GM18861 (cell line): ENCODE measurements at regions not wholly inside any gene's neighbourhood (a gene's known extent, or its start where the extent isn't known, plus 50 kb on each side); places are given as distances from the start of the nearest gene placed in this dataset.

Experiments
- ATAC-seq: cut with Tn5 transposase; IDR thresholded peaks from one replicate; pipeline ENCODE4 v1.9.1; 2021; ENCODE audit not compliant: unreplicated experiment

GRCh38 chr16:51450909-51451308 is 299.8 kb upstream of the SALL1 start:
- no peak for ATAC-seq

GRCh38 chr16:51450376-51450775 is 299.3 kb upstream of the SALL1 start:
- ATAC-seq: no peak

- ATAC-seq: no peak
These were observed 298.4 kb upstream of the SALL1 start for GRCh38 chr16:51449441-51449840.

GRCh38 chr16:51445250-51445649 is 294.2 kb upstream of the SALL1 start:
- ATAC-seq: no peak

- ATAC-seq: no peak
These were observed 292.9 kb upstream of the SALL1 start for GRCh38 chr16:51443934-51444333.

- no peak for ATAC-seq
These were observed 291.2 kb upstream of the SALL1 start for GRCh38 chr16:51442141-51442870.

GRCh38 chr16:51440131-51440889 is 289.2 kb upstream of the SALL1 start:
- ATAC-seq: no peak

- ATAC-seq: no peak
These were observed 288.2 kb upstream of the SALL1 start for GRCh38 chr16:51439271-51439670.

GRCh38 chr16:51436742-51437141 is 285.7 kb upstream of the SALL1 start:
- no peak for ATAC-seq

GRCh38 chr16:51434567-51435198 is 283.6 kb upstream of the SALL1 start:
- ATAC-seq: no peak

GRCh38 chr16:51433599-51433998 is 282.5 kb upstream of the SALL1 start:
- no peak for ATAC-seq

- no peak for ATAC-seq
These were observed 280.6 kb upstream of the SALL1 start for GRCh38 chr16:51431517-51432241.

- no peak for ATAC-seq
These were observed 279.8 kb upstream of the SALL1 start for GRCh38 chr16:51430716-51431369.

GRCh38 chr16:51429041-51429440 is 278.0 kb upstream of the SALL1 start:
- no peak for ATAC-seq

GRCh38 chr16:51427085-51427484 is 276.0 kb upstream of the SALL1 start:
- no peak for ATAC-seq

- ATAC-seq: no peak
These were observed 275.2 kb upstream of the SALL1 start for GRCh38 chr16:51426276-51426675.

GRCh38 chr16:51420247-51420646 is 269.2 kb upstream of the SALL1 start:
- no peak for ATAC-seq

GRCh38 chr16:51419768-51420167 is 268.7 kb upstream of the SALL1 start:
- no peak for ATAC-seq

- no peak for ATAC-seq
These were observed 267.2 kb upstream of the SALL1 start for GRCh38 chr16:51418258-51418657.

- no peak for ATAC-seq
These were observed 265.9 kb upstream of the SALL1 start for GRCh38 chr16:51416926-51417325.

GRCh38 chr16:51410125-51410524 is 259.1 kb upstream of the SALL1 start:
- no peak for ATAC-seq
